Right ventricle myocardium superior (tissue), 1 donor: ENCODE measurements at regions not wholly inside any gene's neighbourhood (a gene's known extent, or its start where the extent isn't known, plus 50 kb on each side); places are given as distances from the start of the nearest gene placed in this dataset.
A peak's percentile ranks its signal among the peaks of the same experiment; 100 is the strongest.

ENCODE experiments used
- ATAC-seq: fragments of 200-7000 bp; cut with Tn5 transposase; one replicate; pipeline ENCODE4 v1.9.1; 2020; ENCODE audit warnings: mild to moderate bottlenecking; ENCODE audit not compliant: poor library complexity
- DNase-seq: peaks from one replicate; pipeline ENCODE4 v3.0.0-alpha.2; 2020
- intact Hi-C: fragments of 100-400 bp; cut with DNase I; formaldehyde crosslinking; loops from one replicate; pipeline ENCODE4 v1.11.2; 2022
- donor health status: DM: no; HTN: yes; CAD: no; lungs with severe emphysema.

- intact Hi-C loops, result no loop called here
- DNase-seq (no peak), ATAC-seq (no peak)
Measured at GRCh38 chr7:24457219-24457558, 116.1 kb upstream of the PALS2 start.

- no peak for ATAC-seq
- intact Hi-C loops, result no loop called here
- DNase-seq, result no peak
Measured at GRCh38 chr7:24462117-24462516, 111.1 kb upstream of the PALS2 start.

- ATAC-seq (no peak), DNase-seq (no peak)
- intact Hi-C loops, result no loop called here
Measured at GRCh38 chr7:24462984-24463383, 110.3 kb upstream of the PALS2 start.

GRCh38 chr7:24463474-24463873 is 109.8 kb upstream of the PALS2 start:
- no peak for DNase-seq
- intact Hi-C loops, result no loop called here
- ATAC-seq, result no peak

- DNase-seq (no peak), ATAC-seq (no peak)
- intact Hi-C loops, result no loop called here
Measured at GRCh38 chr7:24464861-24465260, 108.4 kb upstream of the PALS2 start.

GRCh38 chr7:24466168-24466768 is 107.0 kb upstream of the PALS2 start:
- DNase-seq, result no peak
- no peak for ATAC-seq
- intact Hi-C loops, result no loop called here

- DNase-seq (no peak), ATAC-seq (no peak)
- intact Hi-C loops, result no loop called here
Measured at GRCh38 chr7:24469118-24469517, 104.1 kb upstream of the PALS2 start.

- no peak for ATAC-seq
- no peak for DNase-seq
- intact Hi-C loops, result no loop called here
Measured at GRCh38 chr7:24472093-24472492, 101.2 kb upstream of the PALS2 start.

GRCh38 chr7:24475166-24475961 is 97.9 kb upstream of the PALS2 start:
- no peak for ATAC-seq
- intact Hi-C loops, result no loop called here

GRCh38 chr7:24476227-24476626 is 97.0 kb upstream of the PALS2 start:
- ATAC-seq (no peak), DNase-seq (no peak)
- intact Hi-C loops, result no loop called here

More at GRCh38 chr7:24475166-24475961, 97.9 kb upstream of the PALS2 start:
- DNase-seq, result no peak

- DNase-seq, result no peak
Measured at GRCh38 chr7:24477398-24478136, 95.7 kb upstream of the PALS2 start.

GRCh38 chr7:24478137-24478655 is 95.1 kb upstream of the PALS2 start:
- no peak for ATAC-seq
- intact Hi-C loops, result no loop called here
- no peak for DNase-seq

More at GRCh38 chr7:24477398-24478136, 95.7 kb upstream of the PALS2 start:
- peak; percentile 36 for ATAC-seq
- intact Hi-C loops, result no loop called here

GRCh38 chr7:24480501-24480900 is 92.8 kb upstream of the PALS2 start:
- DNase-seq, result no peak
- intact Hi-C loops, result no loop called here
- no peak for ATAC-seq

- ATAC-seq (no peak), DNase-seq (no peak)
- intact Hi-C loops, result no loop called here
Measured at GRCh38 chr7:24483804-24484203, 89.4 kb upstream of the PALS2 start.

GRCh38 chr7:24492576-24492975 is 80.7 kb upstream of the PALS2 start:
- ATAC-seq (no peak), DNase-seq (no peak)
- intact Hi-C loops, result no loop called here

- intact Hi-C loops, result no loop called here
- ATAC-seq, result no peak
- DNase-seq, result no peak
Measured at GRCh38 chr7:24494832-24495231, 78.4 kb upstream of the PALS2 start.

GRCh38 chr7:24496036-24496435 is 77.2 kb upstream of the PALS2 start:
- ATAC-seq (no peak), DNase-seq (no peak)
- intact Hi-C loops, result no loop called here

GRCh38 chr7:24498439-24498838 is 74.8 kb upstream of the PALS2 start:
- intact Hi-C loops, result no loop called here
- no peak for ATAC-seq
- DNase-seq, result no peak

GRCh38 chr7:24499871-24500270 is 73.4 kb upstream of the PALS2 start:
- ATAC-seq (no peak), DNase-seq (no peak)
- intact Hi-C loops, result no loop called here

- DNase-seq (no peak), ATAC-seq (no peak)
Measured at GRCh38 chr7:24500599-24500998, 72.7 kb upstream of the PALS2 start.

More at GRCh38 chr7:24500599-24500998, 72.7 kb upstream of the PALS2 start:
- intact Hi-C loops, result no loop called here
